ENCODE measurements at regions not wholly inside any gene's neighbourhood (a gene's known extent, or its start where the extent isn't known, plus 50 kb on each side); places are given as distances from the start of the nearest gene placed in this dataset.

GRCh38 chr3:18782191-18782590 lies 357.1 kb upstream of the SATB1 start:
- Histone ChIP-seq H2AFZ (ENCODE audit: low read length) (no peak overlapping the region), H3T11ph (ENCODE audit: low read length) (no peak overlapping the region), H2BK5ac (ENCODE audit: insufficient read length, low read length) (no peak overlapping the region), H4K91ac (ENCODE audit: insufficient read length, low read depth, low read length) (no peak overlapping the region), H2AK5ac (ENCODE audit: insufficient read length, low read length) (no peak overlapping the region), H3K23ac (ENCODE audit: insufficient read length, low read depth, low read length) (no peak overlapping the region), H3K23me2 (ENCODE audit: insufficient read length, low read depth, low read length, poor library complexity, severe bottlenecking) (no peaks in the 10 kb centered on the region), H3K9ac (ENCODE audit: extremely low read depth, insufficient read length, low read length) (no peak overlapping the region), H3K56ac (ENCODE audit: insufficient read length, low read depth, low read length) (no peak overlapping the region), H3K9me3 (ENCODE audit: control insufficient read depth, low read depth, low read length) (no peaks in the 10 kb centered on the region), H3K4me2 (ENCODE audit: insufficient read depth, insufficient read length, low read length) (no peak overlapping the region), H4K8ac (replicated peaks; ENCODE audit: insufficient read length, low read depth, low read length) (no peak overlapping the region), H3K14ac (ENCODE audit: insufficient read depth, low read length) (no peak overlapping the region), H4K5ac (ENCODE audit: insufficient read length, low read depth, low read length) (no peak overlapping the region), H2BK120ac (ENCODE audit: low read depth, low read length, poor library complexity, severe bottlenecking) (no peak overlapping the region), H3K4me1 (ENCODE audit: insufficient read depth, low read length) (no peaks in the 10 kb centered on the region), H4K20me1 (ENCODE audit: control insufficient read depth, insufficient read depth, insufficient read length) (no peaks in the 10 kb centered on the region), H3K4ac (ENCODE audit: low read depth, low read length) (no peak overlapping the region), H3K18ac (ENCODE audit: insufficient read length, low read depth, low read length) (no peak overlapping the region), H2BK12ac (ENCODE audit: insufficient read length, low read depth, low read length) (no peak overlapping the region), H2BK20ac (ENCODE audit: low read depth, low read length, poor library complexity, severe bottlenecking) (no peak overlapping the region), H3K79me1 (ENCODE audit: insufficient read depth, low read depth, low read length, poor library complexity, severe bottlenecking) (no peaks in the 10 kb centered on the region), H3K27me3 (ENCODE audit: insufficient read depth, low read length) (no peaks in the 10 kb centered on the region), H3K79me2 (ENCODE audit: insufficient read depth, low read length) (no peaks in the 10 kb centered on the region), H2BK15ac (ENCODE audit: low read depth, low read length) (no peak overlapping the region), H3K27ac (ENCODE audit: insufficient read length, low read depth, low read length) (no peak overlapping the region)
- Mint-ChIP-seq H3K27me3 (ENCODE audit: low read depth) (no peaks in the 10 kb centered on the region), H3K4me3 (no peak overlapping the region), H3K9me3 (no peaks in the 10 kb centered on the region), H3K36me3 (ENCODE audit: insufficient read depth in 1 of 3, low read depth in 3 of 3) (no peaks in the 10 kb centered on the region), H3K4me1 (peaks cover 0 to 5% of the 10 kb centered on the region in 2 experiments; a peak in 1 of 4 replicates), H3K27ac (no peak overlapping the region)
- no CpG with 5 or more reads among the region's 2 CpGs for WGBS (ENCODE audit: extremely low coverage, insufficient read length, low lambda C conversion rate)
- no peak for DNase-seq
- TF ChIP-seq, protein P1, sequence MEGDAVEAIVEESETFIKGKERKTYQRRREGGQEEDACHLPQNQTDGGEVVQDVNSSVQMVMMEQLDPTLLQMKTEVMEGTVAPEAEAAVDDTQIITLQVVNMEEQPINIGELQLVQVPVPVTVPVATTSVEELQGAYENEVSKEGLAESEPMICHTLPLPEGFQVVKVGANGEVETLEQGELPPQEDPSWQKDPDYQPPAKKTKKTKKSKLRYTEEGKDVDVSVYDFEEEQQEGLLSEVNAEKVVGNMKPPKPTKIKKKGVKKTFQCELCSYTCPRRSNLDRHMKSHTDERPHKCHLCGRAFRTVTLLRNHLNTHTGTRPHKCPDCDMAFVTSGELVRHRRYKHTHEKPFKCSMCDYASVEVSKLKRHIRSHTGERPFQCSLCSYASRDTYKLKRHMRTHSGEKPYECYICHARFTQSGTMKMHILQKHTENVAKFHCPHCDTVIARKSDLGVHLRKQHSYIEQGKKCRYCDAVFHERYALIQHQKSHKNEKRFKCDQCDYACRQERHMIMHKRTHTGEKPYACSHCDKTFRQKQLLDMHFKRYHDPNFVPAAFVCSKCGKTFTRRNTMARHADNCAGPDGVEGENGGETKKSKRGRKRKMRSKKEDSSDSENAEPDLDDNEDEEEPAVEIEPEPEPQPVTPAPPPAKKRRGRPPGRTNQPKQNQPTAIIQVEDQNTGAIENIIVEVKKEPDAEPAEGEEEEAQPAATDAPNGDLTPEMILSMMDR (conservative IDR thresholded peaks at IDR 0.05): no peak
